WTC11 (cell line): ENCODE measurements at regions not wholly inside any gene's neighbourhood (a gene's known extent, or its start where the extent isn't known, plus 50 kb on each side); places are given as distances from the start of the nearest gene placed in this dataset.

ENCODE experiments used
- ATAC-seq: fragments of 200-7000 bp; cut with Tn5 transposase; 2 replicates; pipeline ENCODE4 v1.10.0; 2021; ENCODE audit warnings: mild to moderate bottlenecking, moderate library complexity
- CTCF ChIA-PET: fragments of 300-600 bp; sonication (Branson Sonifier 250); formaldehyde crosslinking; loops from one replicate; lab custom pipeline; 2021; ENCODE audit warnings: antibody characterized with exemption; lab: Charles Lee
- POLR2A ChIA-PET: fragments of 350-600 bp; sonication (Branson Sonifier 250); formaldehyde crosslinking; loops from one replicate; lab custom pipeline; 2021; ENCODE audit warnings: antibody characterized with exemption; lab: Charles Lee
- DNase-seq: peaks from one replicate; pipeline ENCODE4 v3.0.0; 2021; ENCODE audit warnings: low spot score
- H3K27ac Mint-ChIP-seq: 2 replicates; pipeline ENCODE4 v1.8.0; 2021; ENCODE audit warnings: mixed read lengths
- H3K27me3 Mint-ChIP-seq: 2 replicates; pipeline ENCODE4 v1.8.0; 2021; ENCODE audit warnings: low read depth, mild to moderate bottlenecking, moderate library complexity, mixed read lengths
- H3K36me3 Mint-ChIP-seq: 2 replicates; pipeline ENCODE4 v1.8.0; 2021; ENCODE audit warnings: mixed read lengths
- H3K4me1 Mint-ChIP-seq: 2 replicates; pipeline ENCODE4 v1.8.0; 2022; ENCODE audit warnings: mixed read lengths
- H3K4me3 Mint-ChIP-seq: 2 replicates; pipeline ENCODE4 v1.8.0; 2021; ENCODE audit warnings: mild to moderate bottlenecking, moderate library complexity, mixed read lengths
- H3K9me3 Mint-ChIP-seq: 2 replicates; pipeline ENCODE4 v1.8.0; 2021; ENCODE audit warnings: mixed read lengths
- AR ChIP-seq: fragments of 250-450 bp; sonication (Bioruptor Pico); IDR thresholded peaks from 2 replicates; pipeline ENCODE4 v1.9.0; 2021; ENCODE audit warnings: mild to moderate bottlenecking
- CBFB ChIP-seq: sonication (generic); formaldehyde crosslinking; IDR thresholded peaks from 2 replicates; pipeline ENCODE4 v1.8.1; 2022; ENCODE audit warnings: mild to moderate bottlenecking, low read depth, missing genetic modification reagents
- CDX4 ChIP-seq: fragments of 250-450 bp; sonication (Bioruptor Pico); IDR thresholded peaks from 2 replicates; pipeline ENCODE4 v1.9.0; 2021; ENCODE audit warnings: moderate library complexity, mild to moderate bottlenecking, inconsistent platforms, borderline replicate concordance
- CREM ChIP-seq: sonication (generic); formaldehyde crosslinking; IDR thresholded peaks from 2 replicates; pipeline ENCODE4 v1.8.1; 2022; ENCODE audit warnings: mild to moderate bottlenecking, missing genetic modification reagents, moderate library complexity
- GRHL2 ChIP-seq: fragments of 250-450 bp; sonication (Bioruptor Pico); IDR thresholded peaks from 2 replicates; pipeline ENCODE4 v1.8.0; 2022; ENCODE audit warnings: mild to moderate bottlenecking, moderate library complexity; ENCODE audit not compliant: insufficient replicate concordance, severe bottlenecking
- HMGA2 ChIP-seq: fragments of 250-450 bp; sonication (Bioruptor Pico); IDR thresholded peaks from 2 replicates; pipeline ENCODE4 v1.4.0; 2021; ENCODE audit warnings: mild to moderate bottlenecking, moderate library complexity
- IRF1 ChIP-seq: sonication (generic); formaldehyde crosslinking; IDR thresholded peaks from 2 replicates; pipeline ENCODE4 v1.8.0; 2023; ENCODE audit warnings: missing genetic modification reagents
- JAZF1 ChIP-seq: fragments of 250-450 bp; sonication (Bioruptor Pico); IDR thresholded peaks from 2 replicates; pipeline ENCODE4 v1.9.0; 2021; ENCODE audit warnings: moderate library complexity, mild to moderate bottlenecking, inconsistent platforms
- NFYB ChIP-seq: sonication (generic); formaldehyde crosslinking; conservative IDR thresholded peaks from 2 replicates; pipeline ENCODE4 v1.8.0; 2022; ENCODE audit warnings: low read depth, missing genetic modification reagents
- NR1H2 ChIP-seq: sonication (generic); formaldehyde crosslinking; IDR thresholded peaks from 2 replicates; pipeline ENCODE4 v1.9.0; 2021; ENCODE audit warnings: mild to moderate bottlenecking, moderate library complexity, missing genetic modification reagents
- NR3C1 ChIP-seq: sonication (generic); formaldehyde crosslinking; conservative IDR thresholded peaks from 2 replicates; pipeline ENCODE4 v1.8.1; 2023; ENCODE audit warnings: low read depth, mild to moderate bottlenecking, missing genetic modification reagents
- OVOL2 ChIP-seq: fragments of 250-450 bp; sonication (Bioruptor Pico); IDR thresholded peaks from 2 replicates; pipeline ENCODE4 v1.9.0; 2021; ENCODE audit warnings: mild to moderate bottlenecking, borderline replicate concordance
- SOX15 ChIP-seq: fragments of 250-450 bp; sonication (Bioruptor Pico); IDR thresholded peaks from 2 replicates; pipeline ENCODE4 v1.9.0; 2021; ENCODE audit warnings: mild to moderate bottlenecking
- TEAD4 ChIP-seq: sonication (generic); formaldehyde crosslinking; IDR thresholded peaks from 2 replicates; pipeline ENCODE4 v1.8.0; 2022; ENCODE audit warnings: mild to moderate bottlenecking, missing genetic modification reagents
- ZBTB21 ChIP-seq: sonication (generic); formaldehyde crosslinking; IDR thresholded peaks from 2 replicates; pipeline ENCODE4 v1.8.1; 2023; ENCODE audit warnings: mild to moderate bottlenecking, missing genetic modification reagents, borderline replicate concordance
- ZNF396 ChIP-seq: fragments of 250-450 bp; sonication (Bioruptor Pico); IDR thresholded peaks from 2 replicates; pipeline ENCODE4 v1.8.0; 2021; ENCODE audit warnings: mild to moderate bottlenecking, moderate library complexity, borderline replicate concordance
- ZNF416 ChIP-seq: fragments of 250-450 bp; sonication (Bioruptor Pico); IDR thresholded peaks from 2 replicates; pipeline ENCODE4 v1.9.0; 2021; ENCODE audit warnings: mild to moderate bottlenecking, inconsistent platforms
- ZNF532 ChIP-seq: fragments of 250-450 bp; sonication (Bioruptor Pico); IDR thresholded peaks from 2 replicates; pipeline ENCODE4 v1.9.0; 2021; ENCODE audit warnings: mild to moderate bottlenecking, borderline replicate concordance
- TF ChIP-seq, protein P1 (sequence below): sonication (generic); formaldehyde crosslinking; IDR thresholded peaks from 2 replicates; pipeline ENCODE4 v1.8.1; 2022; ENCODE audit warnings: low read depth, mild to moderate bottlenecking, moderate library complexity, missing genetic modification reagents, borderline replicate concordance
- TF ChIP-seq, protein P2 (sequence below): sonication (generic); formaldehyde crosslinking; IDR thresholded peaks from 2 replicates; pipeline ENCODE4 v1.8.1; 2022; ENCODE audit warnings: missing genetic modification reagents, borderline replicate concordance
- TF ChIP-seq, protein P3 (sequence below): sonication (generic); formaldehyde crosslinking; IDR thresholded peaks from 2 replicates; pipeline ENCODE4 v1.8.1; 2022; ENCODE audit warnings: mild to moderate bottlenecking, missing genetic modification reagents, moderate library complexity, borderline replicate concordance

DNA sequence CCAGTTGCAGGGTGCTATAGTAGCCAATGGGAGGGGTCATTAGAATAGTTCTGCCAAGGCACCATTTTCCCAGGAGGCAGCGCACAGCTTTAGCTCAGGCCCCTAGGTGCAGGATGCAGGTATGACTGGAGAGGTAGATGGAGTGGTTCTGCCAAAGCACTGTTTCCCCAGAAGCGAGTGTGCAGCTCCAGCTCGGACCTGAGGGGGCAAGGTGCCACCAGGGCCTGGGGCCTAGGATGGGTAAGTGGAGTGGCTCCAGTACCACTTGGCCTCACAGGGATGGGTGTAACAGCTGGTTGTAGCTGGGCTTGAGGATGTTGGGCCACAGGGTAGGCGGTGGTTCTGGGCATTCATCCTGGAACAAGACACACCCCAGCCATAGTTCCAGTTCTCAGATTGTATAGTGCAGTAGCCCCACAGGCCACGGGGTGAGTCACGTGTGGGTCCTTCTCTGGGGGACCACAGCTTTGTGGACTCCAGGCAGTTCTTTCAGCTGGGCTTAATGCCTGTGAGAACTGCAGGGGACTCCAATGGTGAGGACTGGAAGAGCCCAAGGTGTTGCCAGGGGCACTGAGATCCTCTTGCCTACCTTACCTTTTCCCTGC lies 185.5 kb upstream of the ANKH start:
- DNase-seq (no peak), ATAC-seq (no peak)
- Mint-ChIP-seq H3K27me3 (no peaks in the 10 kb centered on the region), H3K4me1 (no peaks in the 10 kb centered on the region), H3K36me3 (no peaks in the 10 kb centered on the region), H3K4me3 (no peak overlapping the region), H3K9me3 (peaks cover 5% of the 10 kb centered on the region; the same call in 1 of the 2 replicates), H3K27ac (no peak overlapping the region)
- ChIA-PET POLR2A (no interaction called here), CTCF (interaction anchor here (0.9 kb wide), 1 partner anchor 48 kb away, joined by 3 read pairs; no protein-coding TSS in a partner anchor)
- TF ChIP-seq CDX4 (CRISPR knock-in tag) (no peak), ZNF416 (no peak), HMGA2 (CRISPR knock-in tag) (no peak), GRHL2 (CRISPR knock-in tag) (no peak), IRF1 (CRISPR knock-in tag) (no peak), NR3C1 (CRISPR knock-in tag) (no peak)
- TF ChIP-seq, protein P1, sequence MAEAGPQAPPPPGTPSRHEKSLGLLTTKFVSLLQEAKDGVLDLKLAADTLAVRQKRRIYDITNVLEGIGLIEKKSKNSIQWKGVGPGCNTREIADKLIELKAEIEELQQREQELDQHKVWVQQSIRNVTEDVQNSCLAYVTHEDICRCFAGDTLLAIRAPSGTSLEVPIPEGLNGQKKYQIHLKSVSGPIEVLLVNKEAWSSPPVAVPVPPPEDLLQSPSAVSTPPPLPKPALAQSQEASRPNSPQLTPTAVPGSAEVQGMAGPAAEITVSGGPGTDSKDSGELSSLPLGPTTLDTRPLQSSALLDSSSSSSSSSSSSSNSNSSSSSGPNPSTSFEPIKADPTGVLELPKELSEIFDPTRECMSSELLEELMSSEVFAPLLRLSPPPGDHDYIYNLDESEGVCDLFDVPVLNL (CRISPR knock-in tag) = no peak
- TF ChIP-seq, protein P2, sequence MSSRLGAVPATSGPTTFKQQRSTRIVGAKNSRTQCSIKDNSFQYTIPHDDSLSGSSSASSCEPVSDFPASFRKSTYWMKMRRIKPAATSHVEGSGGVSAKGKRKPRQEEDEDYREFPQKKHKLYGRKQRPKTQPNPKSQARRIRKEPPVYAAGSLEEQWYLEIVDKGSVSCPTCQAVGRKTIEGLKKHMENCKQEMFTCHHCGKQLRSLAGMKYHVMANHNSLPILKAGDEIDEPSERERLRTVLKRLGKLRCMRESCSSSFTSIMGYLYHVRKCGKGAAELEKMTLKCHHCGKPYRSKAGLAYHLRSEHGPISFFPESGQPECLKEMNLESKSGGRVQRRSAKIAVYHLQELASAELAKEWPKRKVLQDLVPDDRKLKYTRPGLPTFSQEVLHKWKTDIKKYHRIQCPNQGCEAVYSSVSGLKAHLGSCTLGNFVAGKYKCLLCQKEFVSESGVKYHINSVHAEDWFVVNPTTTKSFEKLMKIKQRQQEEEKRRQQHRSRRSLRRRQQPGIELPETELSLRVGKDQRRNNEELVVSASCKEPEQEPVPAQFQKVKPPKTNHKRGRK (CRISPR knock-in tag) = no peak

GRCh38 chr5:15044521-15044920 lies 172.9 kb upstream of the ANKH start:
- Mint-ChIP-seq H3K9me3 (peaks cover 17% of the 10 kb centered on the region), H3K27me3 (peaks cover 14% of the 10 kb centered on the region), H3K4me3 (no peak overlapping the region), H3K27ac (no peak overlapping the region), H3K4me1 (no peaks in the 10 kb centered on the region), H3K36me3 (no peaks in the 10 kb centered on the region)
- CTCF ChIA-PET = no interaction called here
- POLR2A ChIA-PET = no interaction called here
- no peak for ATAC-seq
- no peak for DNase-seq
- TF ChIP-seq CBFB = no peak
- TF ChIP-seq CREM (CRISPR knock-in tag) = no peak
- TF ChIP-seq HMGA2 (CRISPR knock-in tag) = no peak
- TF ChIP-seq OVOL2 = no peak
- TF ChIP-seq NR1H2 = no peak
- TF ChIP-seq ZBTB21 = no peak
- no peak for TF ChIP-seq SOX15
- no peak for TF ChIP-seq TEAD4 (CRISPR knock-in tag)
- TF ChIP-seq, protein P3, sequence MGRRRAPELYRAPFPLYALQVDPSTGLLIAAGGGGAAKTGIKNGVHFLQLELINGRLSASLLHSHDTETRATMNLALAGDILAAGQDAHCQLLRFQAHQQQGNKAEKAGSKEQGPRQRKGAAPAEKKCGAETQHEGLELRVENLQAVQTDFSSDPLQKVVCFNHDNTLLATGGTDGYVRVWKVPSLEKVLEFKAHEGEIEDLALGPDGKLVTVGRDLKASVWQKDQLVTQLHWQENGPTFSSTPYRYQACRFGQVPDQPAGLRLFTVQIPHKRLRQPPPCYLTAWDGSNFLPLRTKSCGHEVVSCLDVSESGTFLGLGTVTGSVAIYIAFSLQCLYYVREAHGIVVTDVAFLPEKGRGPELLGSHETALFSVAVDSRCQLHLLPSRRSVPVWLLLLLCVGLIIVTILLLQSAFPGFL (CRISPR knock-in tag) = no peak
- TF ChIP-seq AR (CRISPR knock-in tag) = no peak
- no peak for TF ChIP-seq NFYB
- no peak for TF ChIP-seq ZNF532 (CRISPR knock-in tag)
- no peak for TF ChIP-seq ZNF396 (CRISPR knock-in tag)
- no peak for TF ChIP-seq JAZF1 (CRISPR knock-in tag)
